ENCODE measurements at regions not wholly inside any gene's neighbourhood (a gene's known extent, or its start where the extent isn't known, plus 50 kb on each side); places are given as distances from the start of the nearest gene placed in this dataset.

GRCh38 chr5:105503950-105504349, 1941.4 kb upstream of the NUDT12 start:
- DNase-seq = no peak

- no peak for DNase-seq
These were observed 1938.7 kb upstream of the NUDT12 start for GRCh38 chr5:105501315-105501714.

- no peak for DNase-seq
These were observed 1912.8 kb upstream of the NUDT12 start for GRCh38 chr5:105475401-105475800.

GRCh38 chr5:105462377-105462776, 1899.8 kb upstream of the NUDT12 start:
- no peak for DNase-seq

- DNase-seq = no peak
These were observed 1898.1 kb upstream of the NUDT12 start for GRCh38 chr5:105460721-105461120.

GRCh38 chr5:105453216-105453807, 1890.7 kb upstream of the NUDT12 start:
- no peak for DNase-seq

- DNase-seq = no peak
These were observed 1885.7 kb upstream of the NUDT12 start for GRCh38 chr5:105448271-105448670.

GRCh38 chr5:105430516-105430915, 1867.9 kb upstream of the NUDT12 start:
- DNase-seq = no peak

- no peak for DNase-seq
These were observed 1866.1 kb upstream of the NUDT12 start for GRCh38 chr5:105428451-105429380.

GRCh38 chr5:105414067-105414466, 1851.5 kb upstream of the NUDT12 start:
- DNase-seq = no peak

GRCh38 chr5:105413406-105413990, 1850.9 kb upstream of the NUDT12 start:
- DNase-seq = no peak

- DNase-seq = no peak
These were observed 1847.1 kb upstream of the NUDT12 start for GRCh38 chr5:105409695-105410094.

GRCh38 chr5:105407200-105407599, 1844.6 kb upstream of the NUDT12 start:
- DNase-seq = no peak

- no peak for DNase-seq
These were observed 1835.2 kb upstream of the NUDT12 start for GRCh38 chr5:105397749-105398148.

- no peak for DNase-seq
These were observed 1830.1 kb upstream of the NUDT12 start for GRCh38 chr5:105392710-105393149.

GRCh38 chr5:105392122-105392709, 1829.6 kb upstream of the NUDT12 start:
- no peak for DNase-seq

- no peak for DNase-seq
These were observed 1817.5 kb upstream of the NUDT12 start for GRCh38 chr5:105380126-105380525.

GRCh38 chr5:105371169-105371568, 1808.6 kb upstream of the NUDT12 start:
- DNase-seq = no peak

GRCh38 chr5:105350486-105351140, 1788.0 kb upstream of the NUDT12 start:
- DNase-seq = no peak

GRCh38 chr5:105331558-105331957, 1769.0 kb upstream of the NUDT12 start:
- no peak for DNase-seq

GRCh38 chr5:105330185-105330584, 1767.6 kb upstream of the NUDT12 start:
- DNase-seq = no peak

All from anterior cingulate cortex (tissue), 58 donors.